Activated CD8-positive, alpha-beta T cell treated with anti-CD3 and anti-CD28 coated beads, Interleukin-2, amount 10 ng/mL, durations not matched to agents 7 days and 5 days (primary cell): ENCODE measurements at regions not wholly inside any gene's neighbourhood (a gene's known extent, or its start where the extent isn't known, plus 50 kb on each side); places are given as distances from the start of the nearest gene placed in this dataset.
"Not testable (repeated sequence)": the region's sequence is repeated elsewhere in the genome, so short reads cannot be mapped to it uniquely, and the experiment has no call there.

Source experiments
- ATAC-seq: fragments of 150-1000 bp; cut with Tn5 transposase; one replicate; pipeline ENCODE4 v1.10.0; 2021; ENCODE audit warnings: moderate library complexity
- CTCF ChIA-PET: fragments of 350-600 bp; sonication (Branson Sonifier 250); formaldehyde crosslinking; loops from one replicate; lab custom pipeline; 2021; ENCODE audit warnings: antibody characterized with exemption; lab: Charles Lee
- POLR2A ChIA-PET: fragments of 350-600 bp; sonication (Branson Sonifier 250); formaldehyde crosslinking; loops from one replicate; lab custom pipeline; 2021; ENCODE audit warnings: antibody characterized with exemption; lab: Charles Lee
- DNase-seq: peaks from one replicate; pipeline ENCODE4 v3.0.0-alpha.2; 2020
- H3K27ac Mint-ChIP-seq: one replicate; pipeline ENCODE4 v1.8.0; 2021; ENCODE audit warnings: mild to moderate bottlenecking, mixed read lengths
- H3K27me3 Mint-ChIP-seq: one replicate; pipeline ENCODE4 v1.8.0; 2021; ENCODE audit warnings: low read depth, mixed read lengths
- H3K36me3 Mint-ChIP-seq: one replicate; pipeline ENCODE4 v1.8.0; 2021; ENCODE audit warnings: low read depth, mixed read lengths
- H3K4me1 Mint-ChIP-seq: one replicate; pipeline ENCODE4 v1.8.0; 2021; ENCODE audit warnings: low read depth, mixed read lengths
- H3K4me3 Mint-ChIP-seq: one replicate; pipeline ENCODE4 v1.8.0; 2021; ENCODE audit warnings: mild to moderate bottlenecking, mixed read lengths
- H3K9me3 Mint-ChIP-seq: one replicate; pipeline ENCODE4 v1.8.0; 2022; ENCODE audit warnings: mixed read lengths; ENCODE audit not compliant: insufficient read depth

- Mint-ChIP-seq H3K36me3 (no peaks in the 10 kb centered on the region), H3K4me1 (no peaks in the 10 kb centered on the region)
- CTCF ChIA-PET = no interaction called here
Measured at GRCh38 chr2:16184945-16185660, 244.8 kb downstream of the MYCN start.

GRCh38 chr2:16184341-16184890 lies 244.1 kb downstream of the MYCN start:
- Mint-ChIP-seq H3K27me3 (no peaks in the 10 kb centered on the region), H3K4me1 (no peaks in the 10 kb centered on the region), H3K9me3 (no peaks in the 10 kb centered on the region), H3K36me3 (no peaks in the 10 kb centered on the region), H3K4me3 (no peak overlapping the region), H3K27ac (no peak overlapping the region)
- ChIA-PET POLR2A (no interaction called here), CTCF (no interaction called here)
- ATAC-seq (no peak), DNase-seq (no peak)

More at GRCh38 chr2:16184945-16185660, 244.8 kb downstream of the MYCN start:
- no peaks in the 10 kb centered on the region for H3K9me3 Mint-ChIP-seq
- H3K4me3 Mint-ChIP-seq = no peak overlapping the region
- H3K27me3 Mint-ChIP-seq = no peaks in the 10 kb centered on the region
- ATAC-seq (no peak), DNase-seq (no peak)
- POLR2A ChIA-PET = no interaction called here
- no peak overlapping the region for H3K27ac Mint-ChIP-seq

- no peak for ATAC-seq
- Mint-ChIP-seq H3K9me3 (no peaks in the 10 kb centered on the region), H3K4me3 (no peak overlapping the region), H3K27ac (no peak overlapping the region), H3K4me1 (no peaks in the 10 kb centered on the region), H3K36me3 (no peaks in the 10 kb centered on the region), H3K27me3 (no peaks in the 10 kb centered on the region)
- CTCF ChIA-PET = interaction anchor here (0.7 kb wide), 1 partner anchor 1901 kb away, joined by 3 read pairs; no protein-coding TSS in a partner anchor
- POLR2A ChIA-PET = no interaction called here
- no peak for DNase-seq
Measured at GRCh38 chr2:16183345-16183744, 243.0 kb downstream of the MYCN start.

GRCh38 chr2:16182841-16183240 lies 242.5 kb downstream of the MYCN start:
- DNase-seq (no peak), ATAC-seq (no peak)
- Mint-ChIP-seq H3K36me3 (no peaks in the 10 kb centered on the region), H3K27ac (no peak overlapping the region), H3K4me3 (no peak overlapping the region), H3K27me3 (no peaks in the 10 kb centered on the region), H3K9me3 (no peaks in the 10 kb centered on the region), H3K4me1 (no peaks in the 10 kb centered on the region)
- ChIA-PET CTCF (no interaction called here), POLR2A (no interaction called here)

GRCh38 chr2:16182311-16182815 lies 242.0 kb downstream of the MYCN start:
- ATAC-seq, H3K27ac Mint-ChIP-seq, DNase-seq, CTCF ChIA-PET, H3K9me3 Mint-ChIP-seq, POLR2A ChIA-PET, H3K27me3 Mint-ChIP-seq, H3K4me3 Mint-ChIP-seq, H3K4me1 Mint-ChIP-seq, H3K36me3 Mint-ChIP-seq: not testable (repeated sequence)

GRCh38 chr2:16181741-16182090 lies 241.4 kb downstream of the MYCN start:
- H3K4me1 Mint-ChIP-seq = no peaks in the 10 kb centered on the region
- H3K27ac Mint-ChIP-seq = no peak overlapping the region
- ChIA-PET POLR2A (no interaction called here), CTCF (no interaction called here)
- no peaks in the 10 kb centered on the region for H3K9me3 Mint-ChIP-seq
- H3K27me3 Mint-ChIP-seq = no peaks in the 10 kb centered on the region
- DNase-seq (no peak), ATAC-seq (no peak)
- H3K36me3 Mint-ChIP-seq = no peaks in the 10 kb centered on the region
- no peak overlapping the region for H3K4me3 Mint-ChIP-seq

GRCh38 chr2:16181062-16181740 lies 240.9 kb downstream of the MYCN start:
- CTCF ChIA-PET = no interaction called here
- Mint-ChIP-seq H3K4me3 (no peak overlapping the region), H3K4me1 (no peaks in the 10 kb centered on the region), H3K27me3 (no peaks in the 10 kb centered on the region), H3K9me3 (no peaks in the 10 kb centered on the region), H3K36me3 (no peaks in the 10 kb centered on the region), H3K27ac (no peak overlapping the region)
- no peak for ATAC-seq
- no peak for DNase-seq
- POLR2A ChIA-PET = no interaction called here

GRCh38 chr2:16180631-16181030 lies 240.3 kb downstream of the MYCN start:
- POLR2A ChIA-PET = no interaction called here
- CTCF ChIA-PET = no interaction called here

GRCh38 chr2:16179701-16180416 lies 239.5 kb downstream of the MYCN start:
- ChIA-PET CTCF (no interaction called here), POLR2A (no interaction called here)
- H3K9me3 Mint-ChIP-seq = no peaks in the 10 kb centered on the region
- H3K27ac Mint-ChIP-seq = no peak overlapping the region
- H3K36me3 Mint-ChIP-seq = no peaks in the 10 kb centered on the region
- no peak overlapping the region for H3K4me3 Mint-ChIP-seq
- ATAC-seq (no peak), DNase-seq (no peak)
- no peaks in the 10 kb centered on the region for H3K27me3 Mint-ChIP-seq
- H3K4me1 Mint-ChIP-seq = no peaks in the 10 kb centered on the region

More at GRCh38 chr2:16180631-16181030, 240.3 kb downstream of the MYCN start:
- H3K4me3 Mint-ChIP-seq = no peak overlapping the region
- no peaks in the 10 kb centered on the region for H3K4me1 Mint-ChIP-seq
- DNase-seq (no peak), ATAC-seq (no peak)
- H3K36me3 Mint-ChIP-seq = no peaks in the 10 kb centered on the region
- no peak overlapping the region for H3K27ac Mint-ChIP-seq
- no peaks in the 10 kb centered on the region for H3K27me3 Mint-ChIP-seq
- H3K9me3 Mint-ChIP-seq = no peaks in the 10 kb centered on the region

- no peak overlapping the region for H3K4me3 Mint-ChIP-seq
- ChIA-PET POLR2A (no interaction called here), CTCF (no interaction called here)
Measured at GRCh38 chr2:16178551-16179130, 238.3 kb downstream of the MYCN start.

GRCh38 chr2:16177671-16178180 lies 237.4 kb downstream of the MYCN start:
- ChIA-PET POLR2A (no interaction called here), CTCF (no interaction called here)
- Mint-ChIP-seq H3K4me3 (no peak overlapping the region), H3K4me1 (no peaks in the 10 kb centered on the region), H3K27ac (no peak overlapping the region), H3K9me3 (no peaks in the 10 kb centered on the region), H3K36me3 (no peaks in the 10 kb centered on the region), H3K27me3 (no peaks in the 10 kb centered on the region)
- ATAC-seq (no peak), DNase-seq (no peak)

More at GRCh38 chr2:16178551-16179130, 238.3 kb downstream of the MYCN start:
- Mint-ChIP-seq H3K27me3 (no peaks in the 10 kb centered on the region), H3K36me3 (no peaks in the 10 kb centered on the region), H3K4me1 (no peaks in the 10 kb centered on the region), H3K27ac (no peak overlapping the region), H3K9me3 (no peaks in the 10 kb centered on the region)
- ATAC-seq (no peak), DNase-seq (no peak)
